ENCODE measurements at regions not wholly inside any gene's neighbourhood (a gene's known extent, or its start where the extent isn't known, plus 50 kb on each side); places are given as distances from the start of the nearest gene placed in this dataset.
"Not testable (repeated sequence)": the region's sequence is repeated elsewhere in the genome, so short reads cannot be mapped to it uniquely, and the experiment has no call there.

DNA sequence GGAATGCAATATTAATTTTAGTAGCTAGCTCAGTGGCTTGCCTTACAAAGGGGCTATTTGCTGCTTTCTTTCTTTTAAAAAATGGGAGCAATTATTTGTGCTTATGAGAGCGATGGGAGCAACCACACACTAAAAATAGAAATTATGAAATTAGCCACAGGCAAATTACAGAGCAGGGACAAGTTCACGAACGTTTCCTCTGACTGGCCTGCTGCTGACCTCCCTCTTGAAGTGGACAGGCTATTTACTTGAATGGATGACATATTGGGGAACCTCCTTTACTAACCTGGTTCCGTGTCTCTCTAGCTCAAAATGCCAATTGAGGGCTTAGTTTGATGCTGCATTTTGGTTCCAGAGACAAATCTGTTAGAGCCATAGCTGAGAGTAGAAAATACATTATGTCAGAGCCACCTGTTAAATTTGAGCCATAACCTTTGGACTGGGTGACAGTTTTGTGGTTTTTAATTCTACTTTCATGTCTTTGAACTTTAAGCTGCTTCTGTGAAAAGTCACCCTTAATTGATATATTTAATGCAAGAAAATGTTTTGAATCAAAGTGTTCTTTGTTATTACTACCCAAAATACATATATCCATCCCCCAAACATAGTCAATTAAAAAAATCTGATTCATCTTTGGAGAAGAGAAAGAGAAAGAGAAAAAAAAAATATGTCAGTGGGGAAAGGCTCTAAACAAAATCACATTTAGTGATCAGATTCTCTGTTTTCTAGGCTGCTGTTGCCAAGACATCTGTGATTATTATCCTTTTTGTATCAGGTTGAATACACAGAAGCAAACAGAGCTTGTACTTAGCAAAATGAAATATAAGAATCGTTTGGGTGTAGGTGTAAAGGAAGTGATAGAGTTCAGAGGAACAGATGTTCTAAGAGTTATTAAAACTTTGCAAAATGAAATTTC lies 351.9 kb downstream of the ADGRL2 start:
- H3K9ac ChIP-seq (ENCODE audit: low read length): no peak overlapping the region
- H3K27me3 ChIP-seq (ENCODE audit: control insufficient read depth, insufficient read depth, low read length): peaks cover 5% of the 10 kb centered on the region
- peaks cover 9% of the 10 kb centered on the region for H3K4me1 ChIP-seq (ENCODE audit: control insufficient read depth, low read depth, low read length)
- H3K4me3 ChIP-seq (ENCODE audit: low read length): no peak overlapping the region
- no peaks in the 10 kb centered on the region for H3K9me3 ChIP-seq (ENCODE audit: control insufficient read depth, low read depth, low read length)
- no peak overlapping the region for H3K27ac ChIP-seq (ENCODE audit: low read length)
- no peaks in the 10 kb centered on the region for H3K36me3 ChIP-seq (ENCODE audit: control insufficient read depth, low read depth, low read length)

GRCh38 chr1:82145656-82146055 lies 344.9 kb downstream of the ADGRL2 start:
- H3K36me3 ChIP-seq (ENCODE audit: control insufficient read depth, low read depth, low read length): no peaks in the 10 kb centered on the region
- no peaks in the 10 kb centered on the region for H3K27me3 ChIP-seq (ENCODE audit: control insufficient read depth, insufficient read depth, low read length)
- no peak overlapping the region for H3K27ac ChIP-seq (ENCODE audit: low read length)
- no peaks in the 10 kb centered on the region for H3K4me1 ChIP-seq (ENCODE audit: control insufficient read depth, low read depth, low read length)
- no peak overlapping the region for H3K9ac ChIP-seq (ENCODE audit: low read length)
- H3K9me3 ChIP-seq (ENCODE audit: control insufficient read depth, low read depth, low read length): no peaks in the 10 kb centered on the region
- H3K4me3 ChIP-seq (ENCODE audit: low read length): no peak overlapping the region

- Histone ChIP-seq H3K9me3 (ENCODE audit: control insufficient read depth, low read depth, low read length) (no peaks in the 10 kb centered on the region), H3K36me3 (ENCODE audit: control insufficient read depth, low read depth, low read length) (no peaks in the 10 kb centered on the region), H3K4me3 (ENCODE audit: low read length) (no peak overlapping the region), H3K9ac (ENCODE audit: low read length) (no peak overlapping the region), H3K4me1 (ENCODE audit: control insufficient read depth, low read depth, low read length) (no peaks in the 10 kb centered on the region), H3K27ac (ENCODE audit: low read length) (no peak overlapping the region), H3K27me3 (ENCODE audit: control insufficient read depth, insufficient read depth, low read length) (no peaks in the 10 kb centered on the region)
These were observed 342.5 kb downstream of the ADGRL2 start for GRCh38 chr1:82143108-82143833.

DNA sequence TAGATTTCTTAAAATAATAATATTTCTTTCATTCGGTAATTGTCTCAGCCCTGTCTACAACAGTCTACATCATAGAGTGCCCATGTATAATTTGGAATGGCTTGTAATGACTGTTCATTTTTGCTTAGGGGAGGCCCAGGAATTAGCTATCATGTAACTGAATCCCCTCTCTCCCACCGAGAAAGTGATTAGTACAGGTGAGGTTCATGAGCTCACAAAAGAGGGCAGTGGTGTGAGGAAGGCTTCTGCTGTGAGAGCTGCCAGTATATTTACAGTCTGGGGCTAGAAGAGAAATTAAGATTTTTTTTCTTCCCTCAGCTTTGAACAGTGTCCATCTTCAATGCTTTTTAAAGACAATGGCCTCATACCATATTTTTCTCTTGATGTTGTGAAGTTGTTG lies 340.7 kb downstream of the ADGRL2 start:
- Histone ChIP-seq H3K27me3 (ENCODE audit: control insufficient read depth, insufficient read depth, low read length) (no peaks in the 10 kb centered on the region), H3K9ac (ENCODE audit: low read length) (no peak overlapping the region), H3K9me3 (ENCODE audit: control insufficient read depth, low read depth, low read length) (no peaks in the 10 kb centered on the region), H3K4me3 (ENCODE audit: low read length) (no peak overlapping the region), H3K36me3 (ENCODE audit: control insufficient read depth, low read depth, low read length) (no peaks in the 10 kb centered on the region), H3K4me1 (ENCODE audit: control insufficient read depth, low read depth, low read length) (no peaks in the 10 kb centered on the region), H3K27ac (ENCODE audit: low read length) (no peak overlapping the region)

GRCh38 chr1:82139751-82140468 lies 339.2 kb downstream of the ADGRL2 start:
- Histone ChIP-seq H3K4me1 (ENCODE audit: control insufficient read depth, low read depth, low read length) (no peaks in the 10 kb centered on the region), H3K36me3 (ENCODE audit: control insufficient read depth, low read depth, low read length) (no peaks in the 10 kb centered on the region), H3K27ac (ENCODE audit: low read length) (no peak overlapping the region), H3K27me3 (ENCODE audit: control insufficient read depth, insufficient read depth, low read length) (no peaks in the 10 kb centered on the region), H3K4me3 (ENCODE audit: low read length) (no peak overlapping the region), H3K9ac (ENCODE audit: low read length) (no peak overlapping the region), H3K9me3 (ENCODE audit: control insufficient read depth, low read depth, low read length) (no peaks in the 10 kb centered on the region)

DNA sequence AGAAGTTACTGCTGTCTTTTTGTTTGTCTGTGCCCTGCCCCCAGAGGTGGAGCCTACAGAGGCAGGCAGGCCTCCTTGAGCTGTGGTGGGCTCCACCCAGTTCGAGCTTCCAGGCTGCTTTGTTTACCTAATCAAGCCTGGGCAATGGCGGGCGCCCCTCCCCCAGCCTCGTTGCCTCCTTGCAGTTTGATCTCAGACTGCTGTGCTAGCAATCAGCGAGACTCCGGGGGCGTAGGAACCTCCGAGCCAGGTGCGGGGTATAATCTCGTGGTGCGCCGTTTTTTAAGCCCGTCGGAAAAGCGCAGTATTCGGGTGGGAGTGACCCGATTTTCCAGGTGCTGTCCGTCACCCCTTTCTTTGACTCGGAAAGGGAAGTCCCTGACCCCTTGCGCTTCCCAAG lies 335.6 kb downstream of the ADGRL2 start:
- H3K9me3 ChIP-seq (ENCODE audit: control insufficient read depth, low read depth, low read length); H3K4me1 ChIP-seq (ENCODE audit: control insufficient read depth, low read depth, low read length); H3K4me3 ChIP-seq (ENCODE audit: low read length); H3K36me3 ChIP-seq (ENCODE audit: control insufficient read depth, low read depth, low read length); H3K27ac ChIP-seq (ENCODE audit: low read length); H3K27me3 ChIP-seq (ENCODE audit: control insufficient read depth, insufficient read depth, low read length); H3K9ac ChIP-seq (ENCODE audit: low read length): not testable (repeated sequence)

GRCh38 chr1:82125866-82126265 lies 325.1 kb downstream of the ADGRL2 start:
- peaks cover 15% of the 10 kb centered on the region for H3K4me1 ChIP-seq (ENCODE audit: control insufficient read depth, low read depth, low read length)
- H3K4me3 ChIP-seq (ENCODE audit: low read length): no peak overlapping the region
- no peak overlapping the region for H3K9ac ChIP-seq (ENCODE audit: low read length)
- H3K27ac ChIP-seq (ENCODE audit: low read length): no peak overlapping the region
- peaks cover 5% of the 10 kb centered on the region for H3K27me3 ChIP-seq (ENCODE audit: control insufficient read depth, insufficient read depth, low read length)
- no peaks in the 10 kb centered on the region for H3K9me3 ChIP-seq (ENCODE audit: control insufficient read depth, low read depth, low read length)
- no peaks in the 10 kb centered on the region for H3K36me3 ChIP-seq (ENCODE audit: control insufficient read depth, low read depth, low read length)

- no peak overlapping the region for H3K9ac ChIP-seq (ENCODE audit: low read length)
- peaks cover 5% of the 10 kb centered on the region for H3K27me3 ChIP-seq (ENCODE audit: control insufficient read depth, insufficient read depth, low read length)
- no peak overlapping the region for H3K4me3 ChIP-seq (ENCODE audit: low read length)
- H3K4me1 ChIP-seq (ENCODE audit: control insufficient read depth, low read depth, low read length): peaks cover 15% of the 10 kb centered on the region
- H3K36me3 ChIP-seq (ENCODE audit: control insufficient read depth, low read depth, low read length): no peaks in the 10 kb centered on the region
- no peak overlapping the region for H3K27ac ChIP-seq (ENCODE audit: low read length)
- H3K9me3 ChIP-seq (ENCODE audit: control insufficient read depth, low read depth, low read length): no peaks in the 10 kb centered on the region
These were observed 324.4 kb downstream of the ADGRL2 start for GRCh38 chr1:82125119-82125518.

- no peaks in the 10 kb centered on the region for H3K9me3 ChIP-seq (ENCODE audit: control insufficient read depth, low read depth, low read length)
- H3K36me3 ChIP-seq (ENCODE audit: control insufficient read depth, low read depth, low read length): no peaks in the 10 kb centered on the region
- no peak overlapping the region for H3K27ac ChIP-seq (ENCODE audit: low read length)
- H3K4me3 ChIP-seq (ENCODE audit: low read length): no peak overlapping the region
- H3K27me3 ChIP-seq (ENCODE audit: control insufficient read depth, insufficient read depth, low read length): peaks cover 5% of the 10 kb centered on the region
- H3K4me1 ChIP-seq (ENCODE audit: control insufficient read depth, low read depth, low read length): peaks cover 15% of the 10 kb centered on the region
- no peak overlapping the region for H3K9ac ChIP-seq (ENCODE audit: low read length)
These were observed 320.7 kb downstream of the ADGRL2 start for GRCh38 chr1:82121421-82121820.

- H3K27ac ChIP-seq (ENCODE audit: low read length): no peak overlapping the region
- no peaks in the 10 kb centered on the region for H3K9me3 ChIP-seq (ENCODE audit: control insufficient read depth, low read depth, low read length)
- H3K27me3 ChIP-seq (ENCODE audit: control insufficient read depth, insufficient read depth, low read length): no peaks in the 10 kb centered on the region
- H3K4me1 ChIP-seq (ENCODE audit: control insufficient read depth, low read depth, low read length): no peaks in the 10 kb centered on the region
- H3K4me3 ChIP-seq (ENCODE audit: low read length): no peak overlapping the region
- H3K36me3 ChIP-seq (ENCODE audit: control insufficient read depth, low read depth, low read length): no peaks in the 10 kb centered on the region
- H3K9ac ChIP-seq (ENCODE audit: low read length): no peak overlapping the region
These were observed 315.4 kb downstream of the ADGRL2 start for GRCh38 chr1:82116105-82116504.

- Histone ChIP-seq H3K4me1 (ENCODE audit: control insufficient read depth, low read depth, low read length) (no peaks in the 10 kb centered on the region), H3K36me3 (ENCODE audit: control insufficient read depth, low read depth, low read length) (no peaks in the 10 kb centered on the region), H3K27ac (ENCODE audit: low read length) (no peak overlapping the region), H3K27me3 (ENCODE audit: control insufficient read depth, insufficient read depth, low read length) (no peaks in the 10 kb centered on the region), H3K4me3 (ENCODE audit: low read length) (no peak overlapping the region), H3K9me3 (ENCODE audit: control insufficient read depth, low read depth, low read length) (no peaks in the 10 kb centered on the region), H3K9ac (ENCODE audit: low read length) (no peak overlapping the region)
These were observed 314.2 kb downstream of the ADGRL2 start for GRCh38 chr1:82114887-82115286.
